HG02798 (cell line): ENCODE measurements at regions not wholly inside any gene's neighbourhood (a gene's known extent, or its start where the extent isn't known, plus 50 kb on each side); places are given as distances from the start of the nearest gene placed in this dataset.
A peak's percentile ranks its signal among the peaks of the same experiment; 100 is the strongest.
"Not testable (repeated sequence)": the region's sequence is repeated elsewhere in the genome, so short reads cannot be mapped to it uniquely, and the experiment has no call there.

Experiments used
- ATAC-seq: cut with Tn5 transposase; IDR thresholded peaks from one replicate; pipeline ENCODE4 v1.9.1; 2021; ENCODE audit warnings: mild to moderate bottlenecking; ENCODE audit not compliant: unreplicated experiment, poor library complexity

DNA sequence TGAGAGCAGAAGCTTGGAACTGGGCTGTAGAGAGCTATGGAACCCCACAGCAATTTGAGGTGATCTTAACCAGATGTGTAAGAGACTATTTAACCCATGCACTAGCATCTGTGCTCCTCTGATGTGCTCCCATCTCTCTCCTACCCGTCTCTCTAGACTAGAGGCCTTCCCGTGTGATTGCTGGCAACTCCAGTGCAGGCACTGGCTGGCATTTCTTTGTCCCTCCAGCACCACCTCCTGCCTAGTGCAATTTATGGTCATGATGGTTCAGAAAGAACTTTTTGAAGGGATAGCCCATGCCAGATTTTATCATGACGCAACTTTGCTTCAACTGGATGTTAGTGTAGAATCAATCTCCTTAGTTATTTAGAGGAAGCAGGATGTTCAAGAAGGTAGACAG is 193.0 kb downstream of the BCL2L11 start:
- ATAC-seq, result not testable (repeated sequence)

DNA sequence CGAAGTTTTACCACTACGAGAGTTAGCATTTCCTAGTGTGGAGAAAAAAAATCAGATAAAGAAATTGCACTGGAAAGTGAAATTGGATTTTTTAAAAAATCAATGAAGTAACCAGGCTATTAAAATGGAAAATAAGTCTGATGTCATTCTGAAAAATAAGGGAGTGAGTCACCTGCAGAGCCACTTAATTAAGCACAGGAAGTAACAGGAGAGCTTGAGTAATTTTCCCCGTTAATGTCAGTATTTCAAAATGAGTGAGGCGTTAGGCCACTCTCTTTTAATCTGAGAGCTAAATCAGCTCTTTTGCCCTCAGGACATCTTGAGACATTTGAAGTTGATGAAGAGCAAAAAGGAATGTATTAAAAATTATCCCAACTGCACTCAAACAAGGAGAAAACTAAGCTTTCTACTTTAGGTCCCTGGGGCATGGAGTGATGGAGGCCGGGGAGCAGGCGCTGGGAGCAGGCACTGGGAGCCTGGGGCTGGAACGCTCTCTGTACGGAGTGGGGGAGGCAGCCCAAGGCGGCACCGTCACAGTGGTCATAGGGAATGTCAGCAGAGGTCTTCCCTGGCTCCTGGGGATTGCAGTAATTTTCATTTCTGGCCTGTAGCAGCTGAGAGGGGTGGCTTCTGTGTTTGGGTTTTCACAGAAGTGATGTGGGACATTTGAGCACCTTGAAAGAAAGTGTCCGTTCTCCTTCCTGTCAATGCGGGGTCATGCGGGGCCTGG is 194.6 kb downstream of the BCL2L11 start:
- not testable (repeated sequence) for ATAC-seq

- not testable (repeated sequence) for ATAC-seq
These were observed 195.6 kb downstream of the BCL2L11 start for GRCh38 chr2:111316221-111316741.

- ATAC-seq, result not testable (repeated sequence)
These were observed 196.3 kb downstream of the BCL2L11 start for GRCh38 chr2:111316881-111317549.

DNA sequence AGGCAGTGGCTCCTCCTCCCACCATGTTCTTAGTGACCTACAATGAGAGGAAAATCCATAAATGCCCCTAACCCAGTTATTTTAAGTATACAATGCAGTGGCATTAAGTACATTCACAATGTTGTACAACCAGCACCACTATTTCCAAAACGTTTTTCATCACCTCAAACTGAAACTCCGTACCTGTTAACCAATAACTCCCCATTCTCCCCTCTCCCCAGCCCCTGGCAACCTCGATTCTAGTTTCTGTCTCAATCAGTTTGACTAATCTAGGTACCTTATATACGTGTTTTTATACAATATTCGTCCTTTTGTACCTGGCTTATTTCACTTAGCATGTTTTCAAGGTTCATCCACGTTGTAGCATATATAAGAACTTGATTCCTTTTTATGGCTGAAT is 198.8 kb downstream of the BCL2L11 start:
- peak; percentile 45 for ATAC-seq

DNA sequence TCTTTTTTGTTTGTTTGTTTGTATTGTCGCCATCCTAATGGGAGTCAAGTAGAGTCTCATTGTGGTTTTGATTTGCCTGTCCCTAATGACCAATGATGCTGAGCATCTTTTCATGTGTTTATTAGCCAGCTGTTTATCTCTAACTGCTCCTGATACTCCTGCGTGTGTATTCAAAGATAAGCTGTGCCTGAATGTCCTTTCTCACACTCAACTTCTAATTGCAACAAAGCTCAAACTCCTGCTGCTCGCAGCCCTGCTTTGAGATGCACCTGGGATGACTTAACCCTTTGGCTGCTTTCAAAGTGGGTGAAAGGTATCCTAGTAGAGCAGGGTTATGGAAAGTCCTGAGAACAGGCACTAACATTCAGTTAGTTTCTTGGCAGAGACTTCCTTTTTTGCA is 199.6 kb downstream of the BCL2L11 start:
- ATAC-seq, result not testable (repeated sequence)

GRCh38 chr2:111320965-111321364 is 200.3 kb downstream of the BCL2L11 start:
- peak; percentile 59 for ATAC-seq

- not testable (repeated sequence) for ATAC-seq
These were observed 202.7 kb downstream of the BCL2L11 start for GRCh38 chr2:111323384-111323783.

GRCh38 chr2:111327726-111328125 is 207.0 kb downstream of the BCL2L11 start:
- not testable (repeated sequence) for ATAC-seq

DNA sequence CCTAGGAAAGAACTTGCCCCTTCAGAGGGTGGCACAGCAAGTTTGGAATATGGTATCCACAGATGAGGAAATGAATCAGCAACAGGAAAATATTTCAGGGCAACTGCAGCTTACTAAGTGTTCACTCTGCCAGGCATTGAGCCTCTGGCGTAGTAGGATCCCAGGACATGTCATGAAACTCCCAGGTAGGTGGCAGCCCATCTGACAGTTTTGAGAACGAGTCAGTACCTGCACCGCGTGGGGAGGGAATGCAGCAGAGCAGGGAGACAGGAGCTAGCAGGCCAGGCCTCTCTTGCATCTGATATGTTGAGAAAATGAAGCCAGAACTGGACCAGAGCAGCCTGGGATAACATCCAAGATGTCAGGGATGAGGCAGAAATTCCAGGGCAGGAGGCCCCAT is 208.6 kb downstream of the BCL2L11 start:
- ATAC-seq, result not testable (repeated sequence)

DNA sequence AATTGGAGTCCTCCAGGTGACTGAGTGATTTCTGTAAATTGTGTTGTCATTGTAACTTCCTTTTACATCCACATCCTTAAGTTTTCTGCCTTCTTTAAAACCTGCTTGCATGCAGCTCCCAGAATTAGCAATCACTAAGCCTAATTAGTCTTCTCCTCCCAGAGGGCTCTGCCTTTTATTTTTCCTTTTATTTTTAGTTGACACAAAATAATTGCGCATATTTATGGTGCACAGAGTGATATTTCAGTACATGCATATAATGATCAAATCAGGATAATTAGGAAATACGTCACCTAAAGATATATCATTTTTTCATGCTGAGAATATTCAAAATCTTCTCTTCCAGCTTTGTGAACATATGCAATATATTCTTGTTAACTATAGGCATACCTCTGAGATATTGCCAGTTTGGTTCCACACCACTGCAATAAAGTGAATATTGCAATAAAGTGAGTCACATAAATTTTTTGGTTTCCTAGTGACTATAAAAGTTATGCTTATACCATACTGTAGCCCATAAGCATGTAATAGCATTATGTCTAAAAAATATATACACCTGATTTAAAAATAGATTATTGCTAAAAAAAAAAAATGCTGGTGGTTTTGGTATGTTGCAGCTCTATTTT is 210.5 kb downstream of the BCL2L11 start:
- ATAC-seq, result not testable (repeated sequence)

DNA sequence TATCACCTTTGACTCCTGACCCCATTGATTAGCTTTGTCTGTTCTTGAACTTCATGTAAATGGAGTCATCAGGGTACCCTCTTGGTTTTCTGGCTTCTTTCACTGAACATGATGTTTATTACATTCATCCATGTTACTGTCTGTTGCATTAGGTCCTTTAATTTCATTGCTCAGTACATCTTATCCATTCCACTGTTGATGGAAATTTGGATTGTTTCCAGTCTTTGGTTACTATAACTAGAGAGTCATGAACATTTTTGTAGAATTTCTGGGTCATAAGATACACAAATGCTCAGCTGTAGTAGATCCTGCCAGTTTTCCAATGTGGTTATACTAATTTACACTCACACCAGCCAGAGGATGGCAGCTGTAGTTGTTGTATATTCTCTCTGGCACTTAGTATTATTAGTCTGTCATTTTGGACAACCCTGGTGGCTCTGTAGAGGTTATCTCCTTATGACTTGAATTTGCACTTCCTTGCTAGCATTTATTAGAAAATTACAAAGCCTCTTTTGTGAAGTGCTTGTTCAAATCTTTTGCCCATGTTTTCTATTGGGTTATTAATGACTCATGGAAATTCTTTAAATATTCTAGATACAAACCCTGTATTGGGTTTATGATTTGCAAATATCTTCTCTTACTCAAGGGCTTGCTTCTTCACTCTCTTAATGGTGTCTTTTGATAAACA is 214.7 kb downstream of the BCL2L11 start:
- ATAC-seq, result not testable (repeated sequence)

DNA sequence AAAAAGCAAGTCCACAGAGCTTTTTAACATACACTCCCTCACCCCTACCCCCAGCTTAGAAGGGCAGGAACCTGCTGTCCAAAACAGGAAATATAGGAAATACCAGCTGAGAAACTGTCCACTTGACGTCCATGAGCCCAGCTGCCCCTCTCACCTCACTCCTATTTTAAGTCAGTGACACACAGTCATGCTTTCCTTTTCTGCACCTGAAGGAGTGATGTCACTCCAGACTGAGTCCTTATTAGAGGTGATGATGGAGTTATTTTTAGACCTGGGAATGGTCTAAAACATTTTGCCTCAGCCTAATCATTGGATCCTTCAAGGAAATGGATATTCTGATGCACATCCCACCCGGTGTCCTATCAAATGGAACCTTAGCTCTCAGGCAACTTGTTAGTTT is 217.8 kb downstream of the BCL2L11 start:
- not testable (repeated sequence) for ATAC-seq

GRCh38 chr2:111339476-111339875 is 218.8 kb downstream of the BCL2L11 start:
- not testable (repeated sequence) for ATAC-seq

- not testable (repeated sequence) for ATAC-seq
These were observed 223.9 kb downstream of the BCL2L11 start for GRCh38 chr2:111344590-111344989.

DNA sequence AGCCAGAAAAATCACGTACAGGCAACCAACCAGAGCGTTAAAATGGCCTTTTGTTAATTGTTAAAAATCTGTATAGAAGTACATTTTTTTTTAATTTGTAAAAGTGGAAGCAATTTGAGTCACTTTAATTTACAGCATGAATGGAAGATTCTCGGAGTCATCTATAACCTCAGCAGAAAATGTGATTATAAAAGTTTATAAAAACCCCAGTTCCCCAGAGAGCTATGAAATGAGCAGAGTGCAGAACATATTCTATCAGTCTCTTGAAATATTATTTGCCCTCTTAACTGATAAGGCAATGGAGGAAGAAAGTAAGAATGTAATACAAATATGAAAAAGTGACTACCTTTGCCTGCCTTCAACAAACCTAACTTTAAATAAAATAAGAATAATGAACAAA is 224.7 kb downstream of the BCL2L11 start:
- ATAC-seq, result not testable (repeated sequence)

DNA sequence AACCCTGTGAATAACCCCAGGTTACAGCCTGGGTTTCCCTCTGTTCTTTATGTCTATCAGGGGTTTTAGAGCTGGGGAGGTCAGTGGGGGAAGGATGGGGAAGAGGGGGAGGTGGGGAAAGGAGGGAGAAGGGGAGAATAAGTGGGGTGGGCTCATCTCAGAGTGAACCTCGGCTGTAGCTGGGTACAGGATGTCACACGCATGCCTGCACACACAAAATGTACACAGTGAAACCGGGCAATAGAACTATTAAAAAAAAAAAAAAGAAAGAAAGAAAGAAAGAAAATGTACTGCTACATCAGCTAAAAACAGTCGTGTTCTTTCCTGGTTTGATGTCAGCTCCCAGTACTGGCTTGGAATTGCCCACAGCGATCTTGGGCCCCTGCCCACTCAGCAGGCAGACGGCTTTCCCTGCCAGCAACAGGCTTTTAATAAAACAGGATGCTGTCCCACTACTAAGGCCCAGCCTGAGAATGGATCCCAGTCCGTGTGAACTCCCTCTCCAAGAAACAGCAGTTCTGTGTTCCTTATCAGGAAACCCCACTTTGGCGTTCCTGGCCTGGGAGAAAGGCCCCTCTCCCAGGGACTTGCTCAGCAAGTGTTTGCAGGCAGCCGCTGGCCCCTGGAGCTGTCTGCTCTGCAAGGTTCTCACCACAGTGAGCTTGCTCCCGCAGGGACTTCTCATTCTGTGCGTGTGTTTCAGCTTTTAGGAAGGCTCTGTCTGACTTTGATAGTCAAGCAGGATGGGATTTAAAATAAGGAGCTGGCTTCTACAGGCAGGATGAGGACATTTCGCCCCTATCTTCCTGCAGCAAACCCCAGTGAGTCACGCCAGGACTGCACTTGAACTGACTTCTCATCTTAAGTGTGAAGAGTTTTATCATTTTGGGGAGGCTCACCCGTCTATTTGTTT is 225.6 kb downstream of the BCL2L11 start:
- not testable (repeated sequence) for ATAC-seq

GRCh38 chr2:111347695-111348094 is 227.0 kb downstream of the BCL2L11 start:
- ATAC-seq, result not testable (repeated sequence)

- not testable (repeated sequence) for ATAC-seq
These were observed 227.6 kb downstream of the BCL2L11 start for GRCh38 chr2:111348316-111348715.
